GM06990 (cell line): ENCODE measurements at regions not wholly inside any gene's neighbourhood (a gene's known extent, or its start where the extent isn't known, plus 50 kb on each side); places are given as distances from the start of the nearest gene placed in this dataset.

Source experiments
- DNase-seq: peaks from one replicate; pipeline ENCODE4 v3.0.0-alpha.2; 2011; ENCODE audit not compliant: insufficient read length; ENCODE audit errors: extremely low read depth
- H3K27me3 ChIP-seq: replicated peaks from 2 replicates; pipeline ENCODE4 v1.6.0; 2011; ENCODE audit warnings: low read length; ENCODE audit not compliant: control insufficient read depth, insufficient read depth
- H3K36me3 ChIP-seq: 2 replicates; pipeline ENCODE4 v1.5.1; 2011; ENCODE audit warnings: low read length; ENCODE audit not compliant: control insufficient read depth, insufficient read depth
- H3K4me3 ChIP-seq: replicated peaks from 2 replicates; pipeline ENCODE4 v1.5.1; 2011; ENCODE audit warnings: low read depth, mild to moderate bottlenecking, control low read depth, low read length
- TF ChIP-seq, protein P1 (sequence below): IDR thresholded peaks from 2 replicates; pipeline ENCODE4 v1.5.1; 2011; ENCODE audit warnings: low read length, control low read depth, mild to moderate bottlenecking, inconsistent platforms; ENCODE audit not compliant: insufficient read depth, poor library complexity, severe bottlenecking

DNA sequence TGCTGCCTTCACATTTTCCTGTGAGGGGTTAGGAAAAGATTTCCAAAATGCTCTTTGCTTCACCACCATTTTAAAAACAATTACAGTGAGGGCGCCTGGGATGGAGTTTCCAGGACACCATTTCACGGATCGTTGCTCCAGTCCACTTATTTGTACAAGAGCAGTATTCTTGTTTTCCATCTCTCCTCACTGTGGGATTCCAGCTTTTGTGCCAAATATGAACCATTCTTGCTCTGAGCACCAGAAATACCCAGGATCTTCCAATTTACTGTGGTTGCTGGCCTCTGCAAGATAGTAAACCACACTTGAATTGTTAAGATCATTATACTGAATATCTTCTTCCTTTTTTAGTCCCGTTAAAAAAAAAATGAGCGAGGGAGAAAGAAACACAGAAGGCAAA, 899.5 kb downstream of the TLE1 start:
- H3K4me3 ChIP-seq = no peak overlapping the region
- no peaks in the 10 kb centered on the region for H3K27me3 ChIP-seq
- H3K36me3 ChIP-seq = no peaks in the 10 kb centered on the region
- DNase-seq = no peak
- TF ChIP-seq, protein P1, sequence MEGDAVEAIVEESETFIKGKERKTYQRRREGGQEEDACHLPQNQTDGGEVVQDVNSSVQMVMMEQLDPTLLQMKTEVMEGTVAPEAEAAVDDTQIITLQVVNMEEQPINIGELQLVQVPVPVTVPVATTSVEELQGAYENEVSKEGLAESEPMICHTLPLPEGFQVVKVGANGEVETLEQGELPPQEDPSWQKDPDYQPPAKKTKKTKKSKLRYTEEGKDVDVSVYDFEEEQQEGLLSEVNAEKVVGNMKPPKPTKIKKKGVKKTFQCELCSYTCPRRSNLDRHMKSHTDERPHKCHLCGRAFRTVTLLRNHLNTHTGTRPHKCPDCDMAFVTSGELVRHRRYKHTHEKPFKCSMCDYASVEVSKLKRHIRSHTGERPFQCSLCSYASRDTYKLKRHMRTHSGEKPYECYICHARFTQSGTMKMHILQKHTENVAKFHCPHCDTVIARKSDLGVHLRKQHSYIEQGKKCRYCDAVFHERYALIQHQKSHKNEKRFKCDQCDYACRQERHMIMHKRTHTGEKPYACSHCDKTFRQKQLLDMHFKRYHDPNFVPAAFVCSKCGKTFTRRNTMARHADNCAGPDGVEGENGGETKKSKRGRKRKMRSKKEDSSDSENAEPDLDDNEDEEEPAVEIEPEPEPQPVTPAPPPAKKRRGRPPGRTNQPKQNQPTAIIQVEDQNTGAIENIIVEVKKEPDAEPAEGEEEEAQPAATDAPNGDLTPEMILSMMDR = no peak

DNA sequence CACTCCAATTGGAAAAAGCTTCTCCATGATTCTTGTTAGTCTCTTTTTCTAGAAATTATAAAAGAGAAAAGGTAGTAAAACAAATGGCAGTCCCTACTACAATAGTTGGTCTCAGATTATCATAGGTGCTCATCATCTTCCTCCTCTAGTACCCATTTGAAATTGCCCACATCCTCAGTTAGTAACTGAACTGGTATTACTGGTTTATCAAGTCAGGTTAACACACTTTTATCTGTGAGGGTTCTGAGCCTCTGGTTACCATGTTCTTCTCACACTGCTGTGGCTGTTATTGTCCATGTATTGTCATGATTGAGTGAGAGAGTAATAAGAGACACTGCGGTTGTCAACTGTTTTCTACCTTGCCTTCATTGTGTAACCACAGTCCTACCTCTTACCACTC, 901.7 kb downstream of the TLE1 start:
- TF ChIP-seq, protein P1 = no peak
- DNase-seq = no peak
- Histone ChIP-seq H3K4me3 (no peak overlapping the region), H3K36me3 (no peaks in the 10 kb centered on the region), H3K27me3 (no peaks in the 10 kb centered on the region)

DNA sequence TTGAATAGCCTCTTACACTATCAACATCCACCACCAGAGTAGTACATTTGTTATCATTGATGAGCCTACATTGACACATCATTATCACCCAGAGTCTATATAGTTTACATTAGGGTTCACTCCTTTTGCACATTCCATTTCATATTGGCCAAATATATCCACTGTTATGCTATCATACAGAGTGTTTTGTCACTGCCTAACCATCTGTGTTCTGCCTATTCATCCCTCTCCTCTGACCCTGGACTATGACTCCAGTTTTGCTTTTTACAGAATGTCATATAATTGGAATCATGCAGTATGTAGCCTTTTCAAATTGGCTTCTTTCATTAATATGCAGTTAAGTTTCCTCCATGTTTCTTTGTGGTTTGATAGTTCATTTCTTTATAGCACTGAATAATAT, 904.7 kb downstream of the TLE1 start:
- H3K27me3 ChIP-seq = no peaks in the 10 kb centered on the region
- no peak for DNase-seq
- TF ChIP-seq, protein P1 = no peak
- H3K4me3 ChIP-seq = no peak overlapping the region
- H3K36me3 ChIP-seq = no peaks in the 10 kb centered on the region

DNA sequence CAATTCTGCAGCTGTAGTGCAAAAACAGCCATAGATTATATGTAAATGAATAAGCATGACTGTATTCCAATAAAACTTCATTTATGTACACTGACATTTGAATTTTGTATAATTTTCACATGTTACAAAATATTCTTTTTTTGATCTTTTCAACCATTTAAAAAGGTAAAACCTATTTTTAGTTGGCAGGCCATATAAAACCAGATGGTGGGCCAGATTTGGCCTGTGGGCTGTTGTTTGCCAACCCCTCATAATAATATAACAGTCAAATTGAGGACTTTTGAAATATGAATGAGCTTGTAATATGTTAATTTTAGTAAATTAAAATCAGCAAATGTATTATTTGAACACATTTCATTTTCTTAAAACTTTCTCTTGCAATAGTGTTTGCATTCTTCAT, 913.4 kb downstream of the TLE1 start:
- DNase-seq = no peak
- Histone ChIP-seq H3K27me3 (no peaks in the 10 kb centered on the region), H3K36me3 (no peaks in the 10 kb centered on the region), H3K4me3 (no peak overlapping the region)
- TF ChIP-seq, protein P1 = no peak

DNA sequence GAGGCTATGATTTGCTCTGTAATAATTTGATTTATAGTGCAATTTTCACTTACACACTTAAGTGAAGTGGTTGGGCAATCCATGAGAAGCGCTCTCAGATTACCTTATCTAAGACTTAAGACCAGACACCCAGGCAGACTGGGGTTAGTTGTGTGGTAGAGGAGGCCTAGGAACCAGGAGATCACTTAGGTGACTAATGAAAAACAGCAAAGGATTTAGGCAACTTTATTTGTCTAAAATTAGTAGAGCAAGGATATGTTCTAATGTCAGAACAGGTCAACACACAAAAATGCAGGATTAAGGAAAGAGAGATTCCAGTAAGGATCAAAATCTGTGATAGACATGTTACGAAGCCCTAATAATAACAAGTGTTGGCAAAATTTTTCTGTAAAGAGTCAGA, 913.8 kb downstream of the TLE1 start:
- DNase-seq = no peak
- TF ChIP-seq, protein P1 = no peak
- H3K36me3 ChIP-seq = no peaks in the 10 kb centered on the region

More for the DNA sequence above, 913.8 kb downstream of the TLE1 start:
- Histone ChIP-seq H3K4me3 (no peak overlapping the region), H3K27me3 (no peaks in the 10 kb centered on the region)
